Thyroid gland (tissue), 4 donors: ENCODE measurements at regions not wholly inside any gene's neighbourhood (a gene's known extent, or its start where the extent isn't known, plus 50 kb on each side); places are given as distances from the start of the nearest gene placed in this dataset.
A peak's percentile ranks its signal among the peaks of the same experiment; 100 is the strongest.
"Not testable (repeated sequence)": the region's sequence is repeated elsewhere in the genome, so short reads cannot be mapped to it uniquely, and the experiment has no call there.

ENCODE experiments used
- DNase-seq, 2 donors: peaks; one replicate each; pipeline ENCODE4 v3.0.0-alpha.2; 2019
- H3K27ac ChIP-seq, 3 donors: fragments of 200-600 bp; sonication (generic); 1 replicate in 2 of 3; 2 replicates in 1 of 3; pipeline ENCODE4 v1.5.1; 2016 to 2019; ENCODE audit warnings: mild to moderate bottlenecking in 1 of 3, moderate library complexity in 1 of 3
- H3K27me3 ChIP-seq: fragments of 200-600 bp; sonication (generic); one replicate; pipeline ENCODE4 v1.5.1; 2019
- H3K36me3 ChIP-seq, 2 donors: fragments of 200-600 bp; sonication (generic); one replicate each; pipeline ENCODE4 v1.5.1; 2016 to 2019
- H3K4me1 ChIP-seq, 2 donors: fragments of 200-600 bp; sonication (generic); one replicate each; pipeline ENCODE4 v1.5.1; 2017 to 2019
- H3K4me3 ChIP-seq, 3 donors: fragments of 200-600 bp; sonication (generic); replicated peaks in 1 of 3; 1 replicate in 2 of 3; 2 replicates in 1 of 3; pipeline ENCODE4 v1.5.1; 2016; ENCODE audit warnings: mild to moderate bottlenecking in 1 of 3
- H3K9me3 ChIP-seq: fragments of 200-600 bp; sonication (generic); one replicate; pipeline ENCODE4 v1.5.1; 2017
- CTCF ChIP-seq, 6 experiments: fragments of 200-600 bp in 3 of 6; fragments of 450-650 bp in 3 of 6; sonication (generic) in 3 of 6; IDR thresholded peaks; one replicate each; pipeline ENCODE4 v1.5.1; 2016 to 2019; ENCODE audit warnings: antibody characterized with exemption in 6 of 6, mild to moderate bottlenecking in 2 of 6, inconsistent platforms in 1 of 6, moderate library complexity in 1 of 6
- POLR2A ChIP-seq, 2 donors: fragments of 450-650 bp; IDR thresholded peaks; one replicate each; pipeline ENCODE4 v1.6.1; 2017; ENCODE audit warnings: antibody characterized with exemption in 2 of 2, mild to moderate bottlenecking in 2 of 2, moderate library complexity in 1 of 2
- WGBS, 2 donors: methylation state at CpG; one replicate each; pipeline ENCODE4 v1.1.5; 2017; 5-methylcytosine and 5-hydroxymethylcytosine counted together
- intact Hi-C: fragments of 100-400 bp; cut with DNase I; formaldehyde crosslinking; loops from one replicate; pipeline ENCODE4 v1.15.1; 2023

GRCh38 chr5:112534067-112534583, 115.0 kb upstream of the EPB41L4A start:
- Histone ChIP-seq H3K9me3 (no peaks in the 10 kb centered on the region), H3K27me3 (no peaks in the 10 kb centered on the region), H3K27ac (no peak overlapping the region), H3K4me1 (peaks cover 0 to 5% of the 10 kb centered on the region in 2 donors), H3K4me3 (no peak overlapping the region), H3K36me3 (no peaks in the 10 kb centered on the region)
- intact Hi-C loops: no loop called here
- no peak for DNase-seq
- no peak for TF ChIP-seq CTCF (IDR thresholded peaks at IDR 0.05)
- no peak for TF ChIP-seq POLR2A (IDR thresholded peaks at IDR 0.05)
- 79% methylated on average over 1 of the region's 1 CpG for WGBS, 2 donors

- H3K9me3 ChIP-seq: no peaks in the 10 kb centered on the region
- H3K36me3 ChIP-seq: no peaks in the 10 kb centered on the region
- no peak overlapping the region for H3K4me3 ChIP-seq
- no peak overlapping the region for H3K27ac ChIP-seq
- peaks cover 0 to 9% of the 10 kb centered on the region in 2 donors for H3K4me1 ChIP-seq
- TF ChIP-seq CTCF (IDR thresholded peaks at IDR 0.05) (no peak), POLR2A (IDR thresholded peaks at IDR 0.05) (no peak)
- WGBS, 2 donors: 50 to 53% methylated on average over 4 of the region's 4 CpGs
- H3K27me3 ChIP-seq: no peaks in the 10 kb centered on the region
- intact Hi-C loops: no loop called here
- no peak for DNase-seq
Observed at GRCh38 chr5:112534611-112535255, 115.7 kb upstream of the EPB41L4A start.

GRCh38 chr5:112535356-112535755, 116.3 kb upstream of the EPB41L4A start:
- Histone ChIP-seq H3K4me3 (no peak overlapping the region), H3K9me3 (no peaks in the 10 kb centered on the region), H3K36me3 (no peaks in the 10 kb centered on the region), H3K4me1 (peaks cover 0 to 9% of the 10 kb centered on the region in 2 donors), H3K27me3 (no peaks in the 10 kb centered on the region), H3K27ac (no peak overlapping the region)
- WGBS, 2 donors: 81 to 87% methylated on average over 2 of the region's 2 CpGs
- no peak for TF ChIP-seq POLR2A (IDR thresholded peaks at IDR 0.05)
- intact Hi-C loops: no loop called here
- no peak for DNase-seq

- H3K4me3 ChIP-seq, H3K36me3 ChIP-seq, H3K27ac ChIP-seq, H3K27me3 ChIP-seq, intact Hi-C loops, H3K9me3 ChIP-seq, DNase-seq: not testable (repeated sequence)
- peaks cover 4 to 12% of the 10 kb centered on the region in 2 donors for H3K4me1 ChIP-seq
- WGBS, 2 donors: 82 to 91% methylated on average over 3 of the region's 3 CpGs
Observed at GRCh38 chr5:112544558-112544957, 125.5 kb upstream of the EPB41L4A start.

GRCh38 chr5:112546946-112547592, 128.0 kb upstream of the EPB41L4A start:
- Histone ChIP-seq H3K4me3 (no peak overlapping the region), H3K4me1 (peaks cover 4 to 12% of the 10 kb centered on the region in 2 donors), H3K36me3 (no peaks in the 10 kb centered on the region), H3K27ac (no peak overlapping the region), H3K9me3 (no peaks in the 10 kb centered on the region), H3K27me3 (no peaks in the 10 kb centered on the region)
- TF ChIP-seq POLR2A (IDR thresholded peaks at IDR 0.05) (no peak), CTCF (IDR thresholded peaks at IDR 0.05) (no peak)
- WGBS, 2 donors: 88 to 89% methylated on average over 4 of the region's 4 CpGs
- intact Hi-C loops: no loop called here
- DNase-seq: no peak

GRCh38 chr5:112548246-112548881, 129.3 kb upstream of the EPB41L4A start:
- Histone ChIP-seq H3K4me1 (peaks cover 4 to 12% of the 10 kb centered on the region in 2 donors), H3K36me3 (no peaks in the 10 kb centered on the region), H3K9me3 (no peaks in the 10 kb centered on the region), H3K27ac (peak overlapping the region in 1 of 3 donors; percentile 31), H3K27me3 (no peaks in the 10 kb centered on the region), H3K4me3 (no peak overlapping the region)
- TF ChIP-seq POLR2A (IDR thresholded peaks at IDR 0.05) (no peak), CTCF (IDR thresholded peaks at IDR 0.05) (no peak)
- intact Hi-C loops: no loop called here
- WGBS, 2 donors: 29% methylated on average over 4 of the region's 4 CpGs
- peak; percentile 31 to 53 for DNase-seq
